IMR-90 (cell line): ENCODE measurements at regions not wholly inside any gene's neighbourhood (a gene's known extent, or its start where the extent isn't known, plus 50 kb on each side); places are given as distances from the start of the nearest gene placed in this dataset.

ENCODE experiments used
- ATAC-seq: fragments of 200-7000 bp; cut with Tn5 transposase; 2 replicates; pipeline ENCODE4 v1.9.1; 2020; ENCODE audit warnings: low read depth, mild to moderate bottlenecking, moderate library complexity
- BruUV-seq: library from RNA; stranded (reverse); fragments of 400-500 nt; replicated peaks from 2 replicates; lab custom pipeline; 2021; lab: Mats Ljungman, UMichigan
- CTCF ChIA-PET: fragments of 300-600 bp; formaldehyde crosslinking; extraction: SDS; loops from one replicate; lab custom pipeline; 2021; ENCODE audit warnings: antibody characterized with exemption; lab: Yijun Ruan, JAX
- POLR2A ChIA-PET: fragments of 300-600 bp; sonication (Branson Sonifier 250); formaldehyde crosslinking; loops from one replicate; lab custom pipeline; 2022; ENCODE audit warnings: antibody characterized with exemption; ENCODE audit not compliant: unreplicated experiment; lab: Charles Lee
- DNase-seq: peaks from one replicate; pipeline ENCODE4 v3.0.0; 2013
- H2AFZ ChIP-seq: replicated peaks from 2 replicates; pipeline ENCODE3; 2013; ENCODE audit warnings: low read length, mild to moderate bottlenecking; ENCODE audit not compliant: poor library complexity
- H2AK5ac ChIP-seq: 2 replicates; pipeline ENCODE4 v1.6.1; 2013; ENCODE audit warnings: low read depth, low read length, inconsistent platforms
- H2AK9ac ChIP-seq: replicated peaks from 2 replicates; pipeline ENCODE3; 2013; ENCODE audit warnings: mild to moderate bottlenecking, low read depth, low read length, moderate library complexity; ENCODE audit not compliant: poor library complexity
- H2BK120ac ChIP-seq: 2 replicates; pipeline ENCODE4 v1.6.1; 2013; ENCODE audit warnings: low read depth, low read length, inconsistent platforms
- H2BK15ac ChIP-seq: 3 replicates; pipeline ENCODE4 v1.6.1; 2013; ENCODE audit warnings: low read depth, low read length, inconsistent platforms
- H2BK20ac ChIP-seq: 2 replicates; pipeline ENCODE4 v1.6.1; 2013; ENCODE audit warnings: low read depth, mild to moderate bottlenecking, inconsistent platforms, low read length, moderate library complexity
- H2BK5ac ChIP-seq: 2 replicates; pipeline ENCODE4 v1.6.1; 2013; ENCODE audit warnings: mild to moderate bottlenecking, low read depth, low read length, inconsistent platforms; ENCODE audit not compliant: poor library complexity, severe bottlenecking
- H3K14ac ChIP-seq: replicated peaks from 2 replicates; pipeline ENCODE4 v1.6.1; 2013; ENCODE audit warnings: low read depth, low read length, inconsistent platforms
- H3K18ac ChIP-seq: 2 replicates; pipeline ENCODE4 v1.6.1; 2013; ENCODE audit warnings: low read depth, low read length, control low read depth
- H3K23ac ChIP-seq: 2 replicates; pipeline ENCODE4 v1.6.1; 2013; ENCODE audit warnings: low read depth, low read length, inconsistent platforms
- H3K27ac ChIP-seq: 2 replicates; pipeline ENCODE4 v1.5.1; 2013; ENCODE audit warnings: mild to moderate bottlenecking, control low read depth, low read length; ENCODE audit not compliant: insufficient read depth
- H3K27me3 ChIP-seq: 2 replicates; pipeline ENCODE4 v1.6.1; 2013; ENCODE audit warnings: low read length; ENCODE audit not compliant: control insufficient read depth, insufficient read depth
- H3K36me3 ChIP-seq: 2 replicates; pipeline ENCODE4 v1.6.1; 2013; ENCODE audit warnings: low read length, mixed read lengths; ENCODE audit not compliant: control insufficient read depth, insufficient read depth
- H3K4ac ChIP-seq: 2 replicates; pipeline ENCODE4 v1.6.1; 2013; ENCODE audit warnings: low read depth, low read length, inconsistent platforms
- H3K4me1 ChIP-seq: 2 replicates; pipeline ENCODE4 v1.6.1; 2013; ENCODE audit warnings: low read length, mixed read lengths; ENCODE audit not compliant: control insufficient read depth, insufficient read depth
- H3K4me2 ChIP-seq: 2 replicates; pipeline ENCODE4 v1.6.1; 2013; ENCODE audit warnings: low read depth, mild to moderate bottlenecking, control low read depth, low read length, moderate library complexity
- H3K4me3 ChIP-seq: 2 replicates; pipeline ENCODE4 v1.5.1; 2013; ENCODE audit warnings: low read depth, mild to moderate bottlenecking, control low read depth, low read length, moderate library complexity; ENCODE audit not compliant: insufficient read depth
- H3K56ac ChIP-seq: 2 replicates; pipeline ENCODE4 v1.6.1; 2013; ENCODE audit warnings: low read length, inconsistent platforms; ENCODE audit not compliant: insufficient read depth; ENCODE audit errors: extremely low read depth
- H3K79me1 ChIP-seq, 2 experiments: 2 replicates each; pipeline ENCODE4 v1.6.1; 2013; ENCODE audit warnings: low read length in 2 of 2, inconsistent platforms in 1 of 2, low read depth in 1 of 2
- H3K9ac ChIP-seq: 2 replicates; pipeline ENCODE4 v1.6.1; 2013; ENCODE audit warnings: low read depth, low read length, control low read depth
- H3K9me1 ChIP-seq: 2 replicates; pipeline ENCODE4 v1.6.1; 2013; ENCODE audit warnings: low read length, inconsistent platforms; ENCODE audit not compliant: insufficient read depth
- H3K9me3 ChIP-seq: 2 replicates; pipeline ENCODE4 v1.6.1; 2013; ENCODE audit warnings: low read length; ENCODE audit not compliant: control insufficient read depth, insufficient read depth
- H4K20me1 ChIP-seq: 2 replicates; pipeline ENCODE4 v1.6.1; 2013; ENCODE audit warnings: low read length, inconsistent platforms; ENCODE audit not compliant: insufficient read depth
- H4K5ac ChIP-seq: 2 replicates; pipeline ENCODE4 v1.6.1; 2013; ENCODE audit warnings: mild to moderate bottlenecking, low read depth, low read length, control low read depth
- H4K8ac ChIP-seq, 2 experiments: 2 replicates each; pipeline ENCODE4 v1.6.1; 2013; ENCODE audit warnings: low read depth in 2 of 2, low read length in 2 of 2, control low read depth in 1 of 2, inconsistent platforms in 1 of 2
- H4K91ac ChIP-seq: 2 replicates; pipeline ENCODE4 v1.6.1; 2013; ENCODE audit warnings: low read depth, low read length, inconsistent platforms; ENCODE audit not compliant: insufficient read depth
- FOS ChIP-seq: fragments of 150-350 bp; IDR thresholded peaks from 2 replicates; pipeline ENCODE4 v1.6.1; 2016; ENCODE audit warnings: low read depth, low read length
- MXI1 ChIP-seq: IDR thresholded peaks from 2 replicates; pipeline ENCODE4 v1.6.1; 2012; ENCODE audit warnings: low read depth, mild to moderate bottlenecking, low read length, moderate library complexity, borderline replicate concordance
- RCOR1 ChIP-seq: IDR thresholded peaks from 2 replicates; pipeline ENCODE4 v1.6.1; 2012; ENCODE audit warnings: mild to moderate bottlenecking, low read length, improper control_type of control experiment; ENCODE audit not compliant: insufficient replicate concordance
- WGBS, 2 experiments: methylation state at CpG; one replicate each; pipeline versions ENCODE4 v1.1.5 to v1.1.7; 2013; ENCODE audit warnings: missing lambda C conversion rate in 2 of 2; ENCODE audit not compliant: insufficient read length in 1 of 2; ENCODE audit errors: extremely low coverage in 2 of 2; 5-methylcytosine and 5-hydroxymethylcytosine counted together
- dilution Hi-C: fragments of 300-500 bp; cut with HindIII; formaldehyde crosslinking; loops from one replicate; pipeline ENCODE4 v1.14.3; 2018; ENCODE audit warnings: low sequenced_read_pairs; ENCODE audit not compliant: unreplicated experiment
- in situ Hi-C: fragments of 300-500 bp; cut with MboI; formaldehyde crosslinking; loops from 3 replicates; pipeline ENCODE4 v1.14.3; 2019; ENCODE audit warnings: low sequenced_read_pairs, inconsistent platforms, mixed read lengths
- intact Hi-C: fragments of 100-400 bp; cut with micrococcal nuclease; formaldehyde crosslinking; loops from 2 replicates; pipeline ENCODE4 v1.10.0; 2022

- no peak overlapping the region for H2AFZ ChIP-seq
- no peak overlapping the region for H2AK5ac ChIP-seq
- H3K4me1 ChIP-seq = no peaks in the 10 kb centered on the region
- no CpG with 5 or more reads among the region's 10 CpGs for WGBS, 2 experiments
- no peak overlapping the region for H2BK5ac ChIP-seq
- no peak overlapping the region for H3K4me2 ChIP-seq
- no peak overlapping the region for H2BK15ac ChIP-seq
- H3K56ac ChIP-seq = no peak overlapping the region
- BruUV-seq = no TSS peak
- no peaks in the 10 kb centered on the region for H3K9me1 ChIP-seq
- H2BK120ac ChIP-seq = no peak overlapping the region
- TF ChIP-seq RCOR1 (no peak), FOS (no peak), MXI1 (no peak)
- H3K27me3 ChIP-seq = no peaks in the 10 kb centered on the region
- dilution Hi-C loops (no loop called here), intact Hi-C loops (no loop called here), in situ Hi-C loops (no loop called here)
- no peak overlapping the region for H4K8ac ChIP-seq
- no peak overlapping the region for H3K9ac ChIP-seq
- no peak overlapping the region for H3K4ac ChIP-seq
- no peak for DNase-seq
- H3K14ac ChIP-seq = no peak overlapping the region
- H2BK20ac ChIP-seq = no peak overlapping the region
- no peak overlapping the region for H4K91ac ChIP-seq
- ATAC-seq = no peak
- no peaks in the 10 kb centered on the region for H4K20me1 ChIP-seq
- H2AK9ac ChIP-seq = no peak overlapping the region
- H3K9me3 ChIP-seq = peaks cover 2% of the 10 kb centered on the region; the same call in 1 of the 2 replicates
- CTCF ChIA-PET = no interaction called here
- H4K5ac ChIP-seq = no peak overlapping the region
- POLR2A ChIA-PET = no interaction called here
- no peak overlapping the region for H3K18ac ChIP-seq
- no peak overlapping the region for H3K27ac ChIP-seq
- H3K4me3 ChIP-seq = no peak overlapping the region
- no peaks in the 10 kb centered on the region for H3K36me3 ChIP-seq
- no peak overlapping the region for H3K23ac ChIP-seq
- no peaks in the 10 kb centered on the region for H3K79me1 ChIP-seq
Observed at GRCh38 chr5:24777392-24777791, 132.6 kb upstream of the CDH10 start.
